Gastrocnemius medialis (tissue), 4 donors: ENCODE measurements at regions not wholly inside any gene's neighbourhood (a gene's known extent, or its start where the extent isn't known, plus 50 kb on each side); places are given as distances from the start of the nearest gene placed in this dataset.

Source experiments
- ATAC-seq, 2 donors: fragments of 150-250 bp; one replicate each; pipeline ENCODE4 v1.9.1; 2016
- DNase-seq, 2 donors: peaks; one replicate each; pipeline ENCODE4 v3.0.0-alpha.2; 2019
- H3K27ac ChIP-seq, 4 donors: fragments of 200-600 bp; sonication (generic); 1 replicate in 1 of 4; 2 replicates in 3 of 4; pipeline ENCODE4 v1.5.1; 2016 to 2018; ENCODE audit warnings: mild to moderate bottlenecking in 2 of 4, moderate library complexity in 1 of 4
- H3K27me3 ChIP-seq, 3 donors: fragments of 200-600 bp; sonication (generic) in 2 of 3; 1 replicate in 1 of 3; 2 replicates in 2 of 3; pipeline versions ENCODE4 v1.5.1 to v1.6.0; 2016 to 2019; ENCODE audit warnings: mild to moderate bottlenecking in 1 of 3, moderate library complexity in 1 of 3
- H3K36me3 ChIP-seq, 2 donors: fragments of 200-600 bp; sonication (generic) in 1 of 2; one replicate each; pipeline ENCODE4 v1.5.1; 2017 to 2018
- H3K4me1 ChIP-seq, 2 donors: fragments of 200-600 bp; sonication (generic) in 1 of 2; one replicate each; pipeline ENCODE4 v1.5.1; 2016 to 2017; ENCODE audit warnings: mild to moderate bottlenecking in 2 of 2
- H3K4me3 ChIP-seq, 4 donors: fragments of 200-600 bp; sonication (generic) in 3 of 4; 1 replicate in 1 of 4; 2 replicates in 3 of 4; pipeline ENCODE4 v1.5.1; 2016 to 2019; ENCODE audit warnings: mild to moderate bottlenecking in 2 of 4
- H3K9me3 ChIP-seq, 3 donors: fragments of 200-600 bp; sonication (generic) in 2 of 3; 1 replicate in 1 of 3; 2 replicates in 2 of 3; pipeline ENCODE4 v1.5.1; 2016 to 2019
- CTCF ChIP-seq, 5 experiments: fragments of 450-650 bp in 3 of 5; fragments of 200-600 bp in 2 of 5; sonication (generic) in 2 of 5; IDR thresholded peaks in 4 of 5; conservative IDR thresholded peaks in 1 of 5; 1 replicate in 4 of 5; 2 replicates in 1 of 5; pipeline ENCODE4 v1.5.1; 2016 to 2019; ENCODE audit warnings: antibody characterized with exemption in 5 of 5, mild to moderate bottlenecking in 3 of 5, moderate library complexity in 3 of 5
- POLR2A ChIP-seq, 2 donors: fragments of 450-650 bp; IDR thresholded peaks; one replicate each; pipeline ENCODE4 v1.6.1; 2017; ENCODE audit warnings: antibody characterized with exemption in 2 of 2, mild to moderate bottlenecking in 2 of 2, moderate library complexity in 2 of 2
- in situ Hi-C, 4 donors: fragments of 200-750 bp; cut with MboI; loops; one replicate each; pipeline versions ENCODE4 v1.15.0 to v1.8.0; 2017; ENCODE audit warnings: low sequenced_read_pairs in 4 of 4
- intact Hi-C: fragments of 100-400 bp; cut with DNase I; formaldehyde crosslinking; loops from one replicate; pipeline ENCODE4 v1.15.1; 2023; ENCODE audit warnings: low total_unique reads

GRCh38 chr9:108631496-108632285 lies 224.1 kb downstream of the ACTL7B start:
- intact Hi-C loops: no loop called here
- TF ChIP-seq POLR2A (IDR thresholded peaks at IDR 0.05): no peak
- no peak for TF ChIP-seq CTCF (IDR thresholded peaks at IDR 0.05 in 4 of 5, conservative IDR thresholded peaks at IDR 0.05 in 1 of 5)

GRCh38 chr9:108628316-108628715 lies 227.5 kb downstream of the ACTL7B start:
- Histone ChIP-seq H3K4me1 (no peaks in the 10 kb centered on the region), H3K9me3 (no peaks in the 10 kb centered on the region), H3K27ac (no peak overlapping the region), H3K36me3 (no peaks in the 10 kb centered on the region), H3K27me3 (no peaks in the 10 kb centered on the region), H3K4me3 (no peak overlapping the region)
- intact Hi-C loops (no loop called here), in situ Hi-C loops (no loop called here)
- ATAC-seq (no peak), DNase-seq (no peak)
- TF ChIP-seq POLR2A (IDR thresholded peaks at IDR 0.05): no peak
- no peak for TF ChIP-seq CTCF (IDR thresholded peaks at IDR 0.05 in 4 of 5, conservative IDR thresholded peaks at IDR 0.05 in 1 of 5)

More at GRCh38 chr9:108631496-108632285, 224.1 kb downstream of the ACTL7B start:
- DNase-seq: no peak
- ATAC-seq: no peak
- in situ Hi-C loops: no loop called here
- H3K9me3 ChIP-seq: no peaks in the 10 kb centered on the region
- no peaks in the 10 kb centered on the region for H3K36me3 ChIP-seq
- H3K4me1 ChIP-seq: peaks cover 0 to 4% of the 10 kb centered on the region in 2 donors
- no peaks in the 10 kb centered on the region for H3K27me3 ChIP-seq
- H3K27ac ChIP-seq: no peak overlapping the region
- no peak overlapping the region for H3K4me3 ChIP-seq

- in situ Hi-C loops: no loop called here
- TF ChIP-seq POLR2A (IDR thresholded peaks at IDR 0.05) (no peak), CTCF (IDR thresholded peaks at IDR 0.05 in 4 of 5, conservative IDR thresholded peaks at IDR 0.05 in 1 of 5) (no peak)
These were observed 229.0 kb downstream of the ACTL7B start for GRCh38 chr9:108626743-108627142.

GRCh38 chr9:108621991-108622855 lies 233.6 kb downstream of the ACTL7B start:
- intact Hi-C loops (no loop called here), in situ Hi-C loops (no loop called here)
- TF ChIP-seq POLR2A (IDR thresholded peaks at IDR 0.05) (no peak), CTCF (IDR thresholded peaks at IDR 0.05 in 4 of 5, conservative IDR thresholded peaks at IDR 0.05 in 1 of 5) (no peak)
- Histone ChIP-seq H3K27ac (no peak overlapping the region), H3K27me3 (no peaks in the 10 kb centered on the region), H3K4me1 (no peaks in the 10 kb centered on the region), H3K4me3 (no peak overlapping the region), H3K9me3 (no peaks in the 10 kb centered on the region), H3K36me3 (no peaks in the 10 kb centered on the region)
- ATAC-seq (no peak), DNase-seq (no peak)

More at GRCh38 chr9:108626743-108627142, 229.0 kb downstream of the ACTL7B start:
- DNase-seq (no peak), ATAC-seq (no peak)
- Histone ChIP-seq H3K36me3 (no peaks in the 10 kb centered on the region), H3K27me3 (no peaks in the 10 kb centered on the region), H3K27ac (no peak overlapping the region), H3K4me3 (no peak overlapping the region), H3K9me3 (no peaks in the 10 kb centered on the region), H3K4me1 (no peaks in the 10 kb centered on the region)
- intact Hi-C loops: no loop called here
